Heart left ventricle (tissue), 16 donors: ENCODE measurements at regions not wholly inside any gene's neighbourhood (a gene's known extent, or its start where the extent isn't known, plus 50 kb on each side); places are given as distances from the start of the nearest gene placed in this dataset.
A peak's percentile ranks its signal among the peaks of the same experiment; 100 is the strongest.

ENCODE experiments used
- ATAC-seq, 4 donors: fragments of 200-7000 bp; cut with Tn5 transposase; one replicate each; pipeline ENCODE4 v1.9.1; 2020 to 2022; ENCODE audit warnings: moderate library complexity in 4 of 4, mild to moderate bottlenecking in 3 of 4, moderate number of reproducible peaks in 1 of 4
- DNase-seq, 5 donors: peaks; one replicate each; pipeline ENCODE4 v3.0.0-alpha.2; 2020
- H3K27ac ChIP-seq, 12 donors: fragments of 200-600 bp; sonication (generic) in 4 of 12; one replicate each; pipeline versions ENCODE4 v1.5.0 to v1.8.0; 2016 to 2022; ENCODE audit warnings: mild to moderate bottlenecking in 2 of 12
- H3K27me3 ChIP-seq, 9 donors: fragments of 200-600 bp; sonication (generic) in 2 of 9; one replicate each; pipeline versions ENCODE4 v1.5.1 to v1.8.0; 2016 to 2022; ENCODE audit warnings: mild to moderate bottlenecking in 3 of 9
- H3K36me3 ChIP-seq, 9 donors: fragments of 200-600 bp; sonication (generic) in 2 of 9; one replicate each; pipeline versions ENCODE4 v1.5.0 to v1.8.0; 2018 to 2022; ENCODE audit warnings: mild to moderate bottlenecking in 2 of 9
- H3K4me1 ChIP-seq, 12 donors: fragments of 200-600 bp; sonication (generic) in 4 of 12; one replicate each; pipeline versions ENCODE4 v1.5.0 to v1.8.0; 2016 to 2022; ENCODE audit warnings: mild to moderate bottlenecking in 3 of 12
- H3K4me3 ChIP-seq, 12 donors: fragments of 200-600 bp; sonication (generic) in 4 of 12; one replicate each; pipeline versions ENCODE4 v1.5.0 to v1.8.0; 2017 to 2022; ENCODE audit warnings: mild to moderate bottlenecking in 9 of 12, moderate library complexity in 4 of 12
- H3K9me3 ChIP-seq, 12 donors: fragments of 200-600 bp; sonication (generic) in 4 of 12; one replicate each; pipeline versions ENCODE4 v1.5.0 to v1.8.0; 2016 to 2022; ENCODE audit warnings: mild to moderate bottlenecking in 1 of 12
- POLR2A ChIP-seq, 2 donors: fragments of 450-650 bp; IDR thresholded peaks; one replicate each; pipeline ENCODE4 v1.6.1; 2017; ENCODE audit warnings: antibody characterized with exemption in 2 of 2, mild to moderate bottlenecking in 2 of 2, moderate library complexity in 2 of 2
- WGBS, 4 donors: extraction: QIAGEN DNeasy Blood & Tissue Kit in 2 of 4; methylation state at CpG; one replicate each; pipeline versions ENCODE4 v1.1.5 to v1.1.7; 2013 to 2018; 5-methylcytosine and 5-hydroxymethylcytosine counted together
- intact Hi-C, 10 donors: fragments of 100-400 bp; cut with DNase I; formaldehyde crosslinking; loops; one replicate each; pipeline versions ENCODE4 v1.11.1 to v1.14.2; 2022
- TF ChIP-seq, protein P1 (sequence below), 12 donors: fragments of 200-600 bp; sonication (generic) in 4 of 12; IDR thresholded peaks; one replicate each; pipeline versions ENCODE4 v1.5.0 to v1.8.0; 2018 to 2022; ENCODE audit warnings: antibody characterized with exemption in 12 of 12, mild to moderate bottlenecking in 5 of 12
- donor health status: ischemic (EF 13 %, LVEDD 7.1; RV severe dilation, severe dysfunction).
- donor health status: healthy with polysubstance abuse.
- donor health status: DM: no; HTN: yes; CAD: no.
- donor health status: DM: no; HTN: no; CAD: no.
- donor health status: ischemic (EF 25% LVEDD 6.9; RV normal size, moderate dysfunction).
- donor health status: ischemic (EF 25% LVEDD 5.7; RV mildly dilated, moderate dysfunction).
- donor health status: healthy.
- donor health status: DM: yes; HTN: yes; CAD: no.
- donor health status: ischemic (EF 35%, LVEDD 5.7; RV mildly dilated, moderate dysfunction).
- donor health status: nonischemic (EF 11% LVEDD 7.7; RV severe dilation, severe dysfunction).
- donor health status: DM: yes; HTN: yes; CAD: no.
- donor health status: PGD.
- donor health status: ischemic (EF 29% LVEDD 5.4; RV normal size, mild dysfunction).
- donor health status: nonischemic (EF 23%, LVEDD 6.1; RV moderate dilation, normal function).

- no peak for DNase-seq
- Histone ChIP-seq H3K27me3 (no peaks in the 10 kb centered on the region), H3K36me3 (no peaks in the 10 kb centered on the region), H3K4me1 (no peaks in the 10 kb centered on the region), H3K9me3 (no peaks in the 10 kb centered on the region), H3K4me3 (no peak overlapping the region), H3K27ac (no peak overlapping the region)
- intact Hi-C loops: no loop called here
- ATAC-seq: no peak
- TF ChIP-seq, protein P1, sequence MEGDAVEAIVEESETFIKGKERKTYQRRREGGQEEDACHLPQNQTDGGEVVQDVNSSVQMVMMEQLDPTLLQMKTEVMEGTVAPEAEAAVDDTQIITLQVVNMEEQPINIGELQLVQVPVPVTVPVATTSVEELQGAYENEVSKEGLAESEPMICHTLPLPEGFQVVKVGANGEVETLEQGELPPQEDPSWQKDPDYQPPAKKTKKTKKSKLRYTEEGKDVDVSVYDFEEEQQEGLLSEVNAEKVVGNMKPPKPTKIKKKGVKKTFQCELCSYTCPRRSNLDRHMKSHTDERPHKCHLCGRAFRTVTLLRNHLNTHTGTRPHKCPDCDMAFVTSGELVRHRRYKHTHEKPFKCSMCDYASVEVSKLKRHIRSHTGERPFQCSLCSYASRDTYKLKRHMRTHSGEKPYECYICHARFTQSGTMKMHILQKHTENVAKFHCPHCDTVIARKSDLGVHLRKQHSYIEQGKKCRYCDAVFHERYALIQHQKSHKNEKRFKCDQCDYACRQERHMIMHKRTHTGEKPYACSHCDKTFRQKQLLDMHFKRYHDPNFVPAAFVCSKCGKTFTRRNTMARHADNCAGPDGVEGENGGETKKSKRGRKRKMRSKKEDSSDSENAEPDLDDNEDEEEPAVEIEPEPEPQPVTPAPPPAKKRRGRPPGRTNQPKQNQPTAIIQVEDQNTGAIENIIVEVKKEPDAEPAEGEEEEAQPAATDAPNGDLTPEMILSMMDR (IDR thresholded peaks at IDR 0.05): no peak
- TF ChIP-seq POLR2A (IDR thresholded peaks at IDR 0.05): no peak
Observed at GRCh38 chr1:163267962-163268361, 53.8 kb upstream of the NUF2 start.

DNA sequence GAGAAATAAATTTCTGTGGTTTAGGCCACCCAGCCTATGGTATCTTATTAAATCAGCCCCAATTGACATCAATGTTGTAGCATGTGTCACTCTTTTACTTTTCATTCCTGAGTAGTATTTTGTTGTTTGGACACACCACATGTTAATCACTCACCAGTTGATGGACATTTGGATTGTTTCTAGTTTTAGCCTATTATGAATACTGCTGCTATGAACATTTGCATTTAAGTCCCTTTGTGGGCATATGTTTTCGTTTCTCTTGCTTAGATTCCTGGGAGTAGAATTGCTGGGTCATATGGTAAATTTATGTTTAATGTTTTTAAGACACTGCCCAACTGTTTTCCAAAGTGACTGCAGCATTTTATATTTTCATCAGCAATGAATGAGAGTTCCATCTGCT is 50.2 kb upstream of the NUF2 start:
- Histone ChIP-seq H3K36me3 (no peaks in the 10 kb centered on the region), H3K27me3 (no peaks in the 10 kb centered on the region), H3K4me3 (no peak overlapping the region), H3K4me1 (no peaks in the 10 kb centered on the region), H3K9me3 (no peaks in the 10 kb centered on the region), H3K27ac (peak overlapping the region in 1 of 12 donors; percentile 10)
- DNase-seq (no peak), ATAC-seq (no peak)
- intact Hi-C loops: no loop called here
- TF ChIP-seq POLR2A (IDR thresholded peaks at IDR 0.05): no peak
- TF ChIP-seq, protein P1 (IDR thresholded peaks at IDR 0.05): no peak
- 59 to 61% (median 60%) methylated on average over 1 of the region's 1 CpG for whole genome bisulfite sequencing, 4 donors
